Activated CD4-positive, alpha-beta T cell treated with anti-CD3 and anti-CD28 coated beads for 48 hours (primary cell): ENCODE measurements at regions not wholly inside any gene's neighbourhood (a gene's known extent, or its start where the extent isn't known, plus 50 kb on each side); places are given as distances from the start of the nearest gene placed in this dataset.

Experiments used
- DNase-seq: peaks from one replicate; pipeline ENCODE4 v3.0.0-alpha.2; 2020

GRCh38 chr6:19979059-19979458, 141.9 kb downstream of the ID4 start:
- DNase-seq: no peak

DNA sequence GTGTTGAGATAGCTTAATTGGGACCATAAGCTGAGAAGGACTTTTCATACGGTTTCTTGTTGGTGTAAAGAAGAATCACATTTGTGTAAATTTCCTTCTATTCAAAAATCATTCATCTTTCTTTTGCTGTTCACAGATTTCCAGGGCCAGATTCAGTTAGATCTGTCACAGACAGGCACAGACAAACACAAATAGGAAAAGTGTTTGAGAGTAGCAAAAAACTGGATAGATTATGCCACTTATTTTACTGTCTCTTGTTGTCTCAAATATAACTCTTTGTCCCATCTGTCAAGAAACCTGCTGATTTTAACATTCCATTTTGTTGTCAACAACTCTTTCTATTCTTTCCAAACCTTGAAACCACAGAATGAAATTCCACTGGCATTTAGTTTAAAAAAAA, 142.8 kb downstream of the ID4 start:
- no peak for DNase-seq

DNA sequence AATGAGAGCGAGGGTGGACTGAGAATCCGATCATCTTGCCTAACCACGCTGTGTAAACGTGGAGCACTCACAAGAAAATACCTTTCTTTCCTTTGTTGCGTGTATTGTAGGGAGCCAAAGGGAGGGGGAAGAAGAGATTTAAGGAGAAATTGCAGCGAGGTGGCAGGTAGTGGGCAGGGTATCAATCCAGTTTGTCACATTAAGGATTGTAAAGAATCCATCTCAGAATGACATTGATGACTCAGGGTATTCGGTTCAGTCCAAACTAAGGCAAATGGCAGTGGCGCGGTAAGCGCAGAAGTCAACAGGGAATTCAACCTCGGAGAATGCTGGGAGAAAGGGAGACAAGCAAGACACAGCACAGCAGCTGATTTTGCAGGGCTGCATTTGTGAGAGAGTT, 146.2 kb downstream of the ID4 start:
- DNase-seq: no peak

DNA sequence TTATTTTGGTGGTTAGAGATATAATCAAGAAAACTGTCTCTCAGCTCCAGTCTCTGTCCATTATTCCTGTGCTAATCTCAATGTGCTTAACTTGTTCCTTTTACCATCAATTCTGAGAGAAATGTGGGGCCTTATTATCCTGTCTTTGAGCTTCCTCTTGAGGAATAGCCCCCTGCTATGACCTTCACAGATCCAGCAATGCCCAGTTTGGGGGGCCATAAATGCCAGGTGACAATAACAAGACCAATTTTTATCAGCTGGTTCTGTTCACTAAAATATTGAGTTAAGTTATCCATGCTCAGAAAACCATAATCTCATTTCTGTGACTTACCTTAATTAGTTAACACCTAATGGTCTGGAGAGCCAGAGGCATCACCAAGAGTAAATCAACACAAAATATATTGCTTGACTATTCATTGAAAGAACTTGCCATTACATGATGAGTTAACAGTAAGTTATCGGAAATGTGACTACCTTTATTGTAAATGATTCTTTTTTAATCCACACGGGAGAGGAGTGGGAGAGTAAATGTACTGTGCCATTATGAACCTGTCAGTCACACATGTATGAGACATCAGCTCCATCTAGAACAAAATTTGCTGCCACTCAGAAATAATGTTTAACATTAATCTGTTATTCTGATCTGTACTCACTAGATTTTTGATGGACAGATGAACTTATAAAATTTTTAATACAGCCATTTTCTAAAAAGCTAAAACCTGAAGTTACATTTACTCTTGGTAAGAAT, 149.7 kb downstream of the ID4 start:
- no peak for DNase-seq

DNA sequence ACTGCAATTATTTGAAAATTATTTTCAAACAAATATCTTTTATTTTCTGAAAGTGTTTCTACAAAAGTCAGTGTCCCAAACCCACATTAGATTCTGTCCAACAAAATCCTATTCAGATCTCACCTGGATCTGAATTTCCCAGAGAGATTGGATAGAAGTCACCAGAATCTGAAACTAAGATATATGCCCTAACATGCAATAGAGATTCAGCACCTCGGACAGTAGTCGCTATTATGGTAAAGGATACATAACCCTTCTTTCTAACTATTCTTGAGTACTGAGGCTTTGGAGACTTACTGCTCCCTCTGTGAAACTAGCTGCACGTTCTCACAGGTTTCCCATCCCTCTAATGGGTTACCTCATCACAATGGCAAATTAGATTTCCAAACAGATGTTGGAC, 151.4 kb downstream of the ID4 start:
- no peak for DNase-seq

GRCh38 chr6:19991176-19991575, 154.0 kb downstream of the ID4 start:
- no peak for DNase-seq

GRCh38 chr6:19994909-19995308, 157.7 kb downstream of the ID4 start:
- DNase-seq: no peak

DNA sequence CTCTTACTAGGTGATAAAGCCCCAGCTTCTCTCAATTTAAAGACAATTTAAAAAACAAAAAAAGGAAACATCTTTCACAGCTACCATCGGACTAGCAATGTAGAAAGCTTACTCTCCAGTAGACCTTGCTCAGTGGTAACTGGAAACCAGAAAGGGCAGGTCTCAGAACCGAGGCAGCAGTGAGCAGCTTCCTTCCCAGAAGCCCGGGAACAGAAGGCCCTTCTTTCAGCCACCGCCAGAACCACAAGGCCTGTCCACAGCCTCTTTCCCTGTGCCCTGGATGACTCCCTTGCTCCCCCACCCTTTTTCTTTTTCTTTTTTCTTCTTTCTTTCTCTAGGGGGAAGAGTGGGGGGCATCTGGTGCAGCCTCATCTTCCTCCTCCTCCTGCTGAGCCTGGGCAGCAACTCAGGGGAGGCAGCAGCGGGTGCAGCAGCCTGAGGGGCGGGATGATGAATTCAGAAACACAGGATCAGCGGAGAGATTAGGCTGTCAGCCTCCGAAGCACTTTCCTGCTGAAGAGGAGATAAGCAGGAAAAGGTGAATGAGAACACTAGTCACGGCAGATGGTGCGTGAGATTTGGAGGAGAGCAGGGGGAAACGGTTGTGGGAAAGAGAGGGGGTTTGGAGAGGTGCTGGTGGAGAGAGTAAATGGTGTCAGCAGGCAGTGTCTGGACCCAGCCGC, 158.5 kb downstream of the ID4 start:
- DNase-seq: no peak

GRCh38 chr6:19997104-19997503, 159.9 kb downstream of the ID4 start:
- no peak for DNase-seq

DNA sequence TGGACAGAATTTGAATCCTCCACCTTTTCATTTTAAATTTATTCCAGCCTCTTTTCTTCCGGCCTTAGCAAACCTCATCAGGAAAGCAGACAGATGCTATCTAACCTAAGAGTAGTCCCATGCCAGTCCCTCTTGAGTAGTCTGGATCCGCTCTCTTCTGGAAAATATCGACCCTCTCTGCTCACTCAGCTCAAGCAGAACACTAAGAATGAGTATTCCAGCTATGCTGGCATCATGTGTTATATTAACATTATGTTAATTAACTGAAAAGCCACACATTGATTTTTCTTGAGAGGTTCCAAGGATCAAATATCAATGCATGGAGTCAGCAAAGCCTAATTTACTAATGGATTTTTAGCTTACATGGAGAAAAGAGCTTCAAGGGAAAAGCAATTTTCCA, 161.4 kb downstream of the ID4 start:
- no peak for DNase-seq

- peak; percentile 29 for DNase-seq
Measured at GRCh38 chr6:19999319-20000191, 162.4 kb downstream of the ID4 start.

DNA sequence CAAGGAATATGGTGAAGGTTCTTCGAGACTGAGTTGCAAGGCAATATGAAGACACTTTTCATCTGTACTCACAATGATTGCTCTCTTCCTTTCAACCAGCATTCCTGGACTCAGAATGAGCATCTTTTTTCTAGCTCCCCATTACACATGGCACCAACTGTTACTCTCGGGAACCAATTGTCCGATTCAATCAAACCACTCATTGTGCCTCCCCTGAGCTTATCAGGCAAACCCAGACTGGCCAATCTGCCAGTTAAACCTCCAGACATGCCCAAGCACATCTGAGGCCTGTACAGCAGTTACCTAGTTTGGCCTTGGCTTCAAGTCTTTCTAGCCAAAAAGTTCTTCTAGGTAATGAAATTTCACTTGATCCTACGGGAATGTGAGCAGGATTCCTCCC, 164.1 kb downstream of the ID4 start:
- DNase-seq: no peak

DNA sequence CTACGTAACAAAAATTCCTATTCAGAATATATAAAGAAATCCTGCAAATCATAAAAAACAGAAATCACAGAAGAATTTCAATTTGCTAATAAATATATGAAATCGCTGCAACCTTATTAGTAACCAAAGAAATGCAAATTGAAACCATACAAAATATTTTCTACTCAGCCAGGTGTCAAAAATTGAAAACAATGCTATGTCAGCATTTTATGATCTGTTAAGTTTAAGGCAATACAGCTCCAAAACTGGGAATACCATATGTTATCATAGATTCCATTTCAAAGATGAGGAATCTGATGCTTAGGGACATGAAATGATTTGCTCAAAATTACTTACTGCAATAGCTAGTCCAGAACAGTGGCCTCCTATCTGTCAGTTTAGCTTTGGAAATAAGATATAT, 168.9 kb downstream of the ID4 start:
- DNase-seq: no peak

- no peak for DNase-seq
Measured at GRCh38 chr6:20008131-20008530, 171.0 kb downstream of the ID4 start.

DNA sequence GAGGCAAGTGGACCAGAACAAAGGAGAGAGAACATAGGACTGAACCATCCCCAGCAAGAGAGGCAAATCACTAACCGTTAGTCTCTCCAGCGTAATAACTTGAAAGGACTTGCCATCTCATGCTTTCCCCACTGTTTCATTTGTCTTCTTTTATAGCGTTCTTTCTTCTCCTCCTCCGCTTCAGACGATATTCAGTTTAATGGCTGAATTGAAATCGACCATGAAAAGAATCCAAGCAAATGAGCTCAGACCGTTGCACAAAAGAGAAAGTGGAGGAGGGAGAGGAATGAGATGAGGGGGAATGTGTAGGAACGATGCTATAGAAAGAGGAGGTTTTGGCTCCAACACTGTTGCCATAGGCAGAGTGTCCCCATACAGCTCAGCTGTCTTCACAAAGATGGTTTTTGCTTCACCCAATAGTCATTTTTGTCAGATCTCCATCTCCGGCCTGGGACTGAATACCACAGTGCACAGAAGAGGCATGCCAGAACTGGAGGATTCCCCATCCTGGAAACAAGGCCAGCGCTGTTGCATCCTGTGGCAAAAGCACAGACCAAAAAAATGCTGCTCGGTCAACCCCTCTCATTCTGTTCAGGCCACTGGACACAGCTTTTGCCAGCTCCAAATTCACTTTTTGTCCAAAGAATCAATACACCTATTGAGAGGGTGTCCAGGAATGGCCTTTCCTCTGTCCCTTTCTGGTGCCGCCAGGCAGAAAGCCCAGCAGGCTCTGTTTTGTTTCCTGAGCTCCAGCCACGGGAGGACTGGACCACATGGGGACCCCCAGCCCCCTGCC, 176.1 kb downstream of the ID4 start:
- DNase-seq: no peak

DNA sequence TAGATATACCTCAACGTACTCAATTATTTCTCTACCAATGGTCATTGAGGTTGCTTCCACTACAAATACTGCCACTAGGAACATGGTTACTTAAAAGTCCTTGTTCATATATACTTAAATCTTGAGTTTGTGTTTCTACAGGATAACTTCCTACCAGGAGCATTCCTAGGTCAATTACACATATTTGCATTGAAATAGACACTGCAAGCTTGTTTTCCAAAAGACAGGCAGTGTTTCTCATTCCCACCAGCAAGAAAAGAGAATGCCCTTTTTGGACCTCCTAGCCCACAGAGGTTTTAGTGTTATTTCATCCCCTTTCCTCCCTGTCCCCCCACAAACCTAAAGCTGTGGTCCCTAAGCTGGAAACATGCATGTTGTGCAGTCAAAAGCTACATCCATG, 177.3 kb downstream of the ID4 start:
- no peak for DNase-seq

- DNase-seq: no peak
Measured at GRCh38 chr6:20020526-20020925, 183.4 kb downstream of the ID4 start.

DNA sequence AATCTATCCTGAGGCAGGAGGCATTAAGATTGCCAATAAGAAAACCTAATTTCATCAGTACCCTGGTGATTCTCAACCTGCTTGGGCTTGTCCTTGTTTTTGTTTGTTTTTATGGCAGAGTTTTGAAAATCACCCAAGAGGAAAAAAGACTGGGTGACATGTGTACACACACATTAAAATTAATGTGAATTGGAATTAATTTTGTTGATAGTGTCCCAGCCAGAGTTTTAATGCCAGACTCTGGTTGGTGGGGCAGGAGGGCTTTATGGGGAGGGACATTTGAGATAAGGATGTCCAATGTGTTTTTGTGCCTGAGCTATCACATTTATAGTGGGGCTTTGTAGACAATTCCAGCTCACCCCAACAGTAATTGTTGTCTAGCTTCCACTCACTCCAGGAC, 184.6 kb downstream of the ID4 start:
- DNase-seq: no peak

GRCh38 chr6:20023549-20024315, 186.6 kb downstream of the ID4 start:
- peak; percentile 31 for DNase-seq

DNA sequence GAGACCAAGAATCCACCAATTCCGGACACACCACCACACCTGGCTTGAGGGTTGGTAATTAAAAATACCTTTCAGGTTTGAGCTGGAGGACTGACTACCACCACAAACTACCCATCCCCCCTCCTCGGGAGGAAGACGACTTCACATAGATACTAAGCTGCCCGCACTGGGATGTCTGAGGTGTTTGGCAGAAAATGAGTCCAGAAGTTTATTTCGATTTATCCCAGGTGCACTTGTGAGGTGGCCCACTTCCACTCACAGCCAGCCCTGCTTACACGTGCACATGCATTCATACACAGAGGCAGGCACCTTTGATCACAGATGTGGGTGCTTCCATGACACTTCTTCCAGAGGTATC, 187.1 kb downstream of the ID4 start:
- DNase-seq: no peak

- DNase-seq: no peak
Measured at GRCh38 chr6:20024978-20025377, 187.3 kb downstream of the MBOAT1 start.

GRCh38 chr6:20025681-20026080, 186.6 kb downstream of the MBOAT1 start:
- DNase-seq: no peak
